HUDEP-2 (cell line): ENCODE measurements at regions not wholly inside any gene's neighbourhood (a gene's known extent, or its start where the extent isn't known, plus 50 kb on each side); places are given as distances from the start of the nearest gene placed in this dataset.

Experiments
- DNase-seq, 76 experiments: peaks; one replicate each; lab custom pipeline; 2025; ENCODE audit not compliant: unreplicated experiment in 76 of 76; lab: John Stamatoyannopoulos, UW

GRCh38 chr3:64863226-64864212, 175.7 kb upstream of the ADAMTS9 start:
- DNase-seq = no peak

GRCh38 chr3:64861684-64862083, 173.9 kb upstream of the ADAMTS9 start:
- no peak for DNase-seq

- no peak for DNase-seq
Observed at GRCh38 chr3:64860536-64860870, 172.7 kb upstream of the ADAMTS9 start.

- no peak for DNase-seq
Observed at GRCh38 chr3:64859625-64860535, 172.1 kb upstream of the ADAMTS9 start.

GRCh38 chr3:64856977-64857516, 169.2 kb upstream of the ADAMTS9 start:
- DNase-seq = no peak

GRCh38 chr3:64856106-64856505, 168.3 kb upstream of the ADAMTS9 start:
- DNase-seq = no peak

GRCh38 chr3:64853456-64853855, 165.7 kb upstream of the ADAMTS9 start:
- DNase-seq = no peak

- no peak for DNase-seq
Observed at GRCh38 chr3:64852738-64853137, 164.9 kb upstream of the ADAMTS9 start.

GRCh38 chr3:64848822-64849221, 161.0 kb upstream of the ADAMTS9 start:
- no peak for DNase-seq

GRCh38 chr3:64848127-64848800, 160.5 kb upstream of the ADAMTS9 start:
- DNase-seq = no peak

- no peak for DNase-seq
Observed at GRCh38 chr3:64844558-64844957, 156.8 kb upstream of the ADAMTS9 start.

- DNase-seq = no peak
Observed at GRCh38 chr3:64837986-64838735, 150.4 kb upstream of the ADAMTS9 start.

- no peak for DNase-seq
Observed at GRCh38 chr3:64837126-64837738, 149.4 kb upstream of the ADAMTS9 start.

GRCh38 chr3:64836097-64836496, 148.3 kb upstream of the ADAMTS9 start:
- DNase-seq = no peak

GRCh38 chr3:64832098-64832497, 144.3 kb upstream of the ADAMTS9 start:
- DNase-seq = no peak

- no peak for DNase-seq
Observed at GRCh38 chr3:64830681-64831080, 142.9 kb upstream of the ADAMTS9 start.

GRCh38 chr3:64829331-64829730, 141.5 kb upstream of the ADAMTS9 start:
- no peak for DNase-seq

GRCh38 chr3:64828276-64828675, 140.5 kb upstream of the ADAMTS9 start:
- DNase-seq = no peak

GRCh38 chr3:64827431-64827830, 139.6 kb upstream of the ADAMTS9 start:
- no peak for DNase-seq

- DNase-seq = no peak
Observed at GRCh38 chr3:64827019-64827418, 139.2 kb upstream of the ADAMTS9 start.
